ENCODE measurements at regions not wholly inside any gene's neighbourhood (a gene's known extent, or its start where the extent isn't known, plus 50 kb on each side); places are given as distances from the start of the nearest gene placed in this dataset.

DNA sequence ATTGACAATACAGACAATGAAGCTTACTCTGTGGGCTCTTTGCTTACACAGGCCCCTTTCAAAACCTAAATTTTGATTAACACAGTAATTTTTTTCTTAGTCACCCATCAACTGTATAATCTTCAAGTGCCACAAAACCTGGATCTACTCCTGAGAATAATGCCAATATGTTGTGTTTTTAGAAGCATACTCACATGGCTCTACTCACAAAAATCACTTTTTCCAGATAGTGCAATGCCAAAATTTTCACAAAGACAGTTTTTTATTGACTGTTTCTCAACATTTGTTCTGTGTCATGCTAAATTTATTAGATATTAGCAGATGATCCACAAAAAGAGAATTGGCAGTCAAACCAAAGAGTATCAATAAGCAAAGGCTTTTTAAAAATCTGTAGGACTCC lies 493.7 kb upstream of the C1orf87 start:
- no peak for ATAC-seq
- TF ChIP-seq TOX (CRISPR knock-in tag; IDR thresholded peaks at IDR 0.05; ENCODE audit: borderline replicate concordance) (no peak), CSDC2 (CRISPR knock-in tag; IDR thresholded peaks at IDR 0.05) (no peak), GLIS3 (CRISPR knock-in tag; IDR thresholded peaks at IDR 0.05) (no peak), ZFP3 (CRISPR knock-in tag; IDR thresholded peaks at IDR 0.05) (no peak), ZNF565 (CRISPR knock-in tag; conservative IDR thresholded peaks at IDR 0.05; ENCODE audit: low read depth) (no peak), RARB (CRISPR knock-in tag; IDR thresholded peaks at IDR 0.05) (no peak), ZNF8 (CRISPR knock-in tag; IDR thresholded peaks at IDR 0.05) (no peak), ZNF70 (CRISPR knock-in tag; IDR thresholded peaks at IDR 0.05) (no peak), ARNTL (CRISPR knock-in tag; IDR thresholded peaks at IDR 0.05; ENCODE audit: borderline replicate concordance, low read depth) (no peak)
- TF ChIP-seq, protein P1, sequence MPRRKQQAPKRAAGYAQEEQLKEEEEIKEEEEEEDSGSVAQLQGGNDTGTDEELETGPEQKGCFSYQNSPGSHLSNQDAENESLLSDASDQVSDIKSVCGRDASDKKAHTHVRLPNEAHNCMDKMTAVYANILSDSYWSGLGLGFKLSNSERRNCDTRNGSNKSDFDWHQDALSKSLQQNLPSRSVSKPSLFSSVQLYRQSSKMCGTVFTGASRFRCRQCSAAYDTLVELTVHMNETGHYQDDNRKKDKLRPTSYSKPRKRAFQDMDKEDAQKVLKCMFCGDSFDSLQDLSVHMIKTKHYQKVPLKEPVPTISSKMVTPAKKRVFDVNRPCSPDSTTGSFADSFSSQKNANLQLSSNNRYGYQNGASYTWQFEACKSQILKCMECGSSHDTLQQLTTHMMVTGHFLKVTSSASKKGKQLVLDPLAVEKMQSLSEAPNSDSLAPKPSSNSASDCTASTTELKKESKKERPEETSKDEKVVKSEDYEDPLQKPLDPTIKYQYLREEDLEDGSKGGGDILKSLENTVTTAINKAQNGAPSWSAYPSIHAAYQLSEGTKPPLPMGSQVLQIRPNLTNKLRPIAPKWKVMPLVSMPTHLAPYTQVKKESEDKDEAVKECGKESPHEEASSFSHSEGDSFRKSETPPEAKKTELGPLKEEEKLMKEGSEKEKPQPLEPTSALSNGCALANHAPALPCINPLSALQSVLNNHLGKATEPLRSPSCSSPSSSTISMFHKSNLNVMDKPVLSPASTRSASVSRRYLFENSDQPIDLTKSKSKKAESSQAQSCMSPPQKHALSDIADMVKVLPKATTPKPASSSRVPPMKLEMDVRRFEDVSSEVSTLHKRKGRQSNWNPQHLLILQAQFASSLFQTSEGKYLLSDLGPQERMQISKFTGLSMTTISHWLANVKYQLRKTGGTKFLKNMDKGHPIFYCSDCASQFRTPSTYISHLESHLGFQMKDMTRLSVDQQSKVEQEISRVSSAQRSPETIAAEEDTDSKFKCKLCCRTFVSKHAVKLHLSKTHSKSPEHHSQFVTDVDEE (CRISPR knock-in tag; IDR thresholded peaks at IDR 0.05), result no peak
- TF ChIP-seq, protein P2, sequence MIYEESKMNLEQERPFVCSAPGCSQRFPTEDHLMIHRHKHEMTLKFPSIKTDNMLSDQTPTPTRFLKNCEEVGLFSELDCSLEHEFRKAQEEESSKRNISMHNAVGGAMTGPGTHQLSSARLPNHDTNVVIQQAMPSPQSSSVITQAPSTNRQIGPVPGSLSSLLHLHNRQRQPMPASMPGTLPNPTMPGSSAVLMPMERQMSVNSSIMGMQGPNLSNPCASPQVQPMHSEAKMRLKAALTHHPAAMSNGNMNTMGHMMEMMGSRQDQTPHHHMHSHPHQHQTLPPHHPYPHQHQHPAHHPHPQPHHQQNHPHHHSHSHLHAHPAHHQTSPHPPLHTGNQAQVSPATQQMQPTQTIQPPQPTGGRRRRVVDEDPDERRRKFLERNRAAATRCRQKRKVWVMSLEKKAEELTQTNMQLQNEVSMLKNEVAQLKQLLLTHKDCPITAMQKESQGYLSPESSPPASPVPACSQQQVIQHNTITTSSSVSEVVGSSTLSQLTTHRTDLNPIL (CRISPR knock-in tag; IDR thresholded peaks at IDR 0.05; ENCODE audit: low read depth), result no peak
- TF ChIP-seq, protein P3, sequence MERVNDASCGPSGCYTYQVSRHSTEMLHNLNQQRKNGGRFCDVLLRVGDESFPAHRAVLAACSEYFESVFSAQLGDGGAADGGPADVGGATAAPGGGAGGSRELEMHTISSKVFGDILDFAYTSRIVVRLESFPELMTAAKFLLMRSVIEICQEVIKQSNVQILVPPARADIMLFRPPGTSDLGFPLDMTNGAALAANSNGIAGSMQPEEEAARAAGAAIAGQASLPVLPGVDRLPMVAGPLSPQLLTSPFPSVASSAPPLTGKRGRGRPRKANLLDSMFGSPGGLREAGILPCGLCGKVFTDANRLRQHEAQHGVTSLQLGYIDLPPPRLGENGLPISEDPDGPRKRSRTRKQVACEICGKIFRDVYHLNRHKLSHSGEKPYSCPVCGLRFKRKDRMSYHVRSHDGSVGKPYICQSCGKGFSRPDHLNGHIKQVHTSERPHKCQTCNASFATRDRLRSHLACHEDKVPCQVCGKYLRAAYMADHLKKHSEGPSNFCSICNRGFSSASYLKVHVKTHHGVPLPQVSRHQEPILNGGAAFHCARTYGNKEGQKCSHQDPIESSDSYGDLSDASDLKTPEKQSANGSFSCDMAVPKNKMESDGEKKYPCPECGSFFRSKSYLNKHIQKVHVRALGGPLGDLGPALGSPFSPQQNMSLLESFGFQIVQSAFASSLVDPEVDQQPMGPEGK (CRISPR knock-in tag; IDR thresholded peaks at IDR 0.05; ENCODE audit: borderline replicate concordance), result no peak
- TF ChIP-seq, protein P4, sequence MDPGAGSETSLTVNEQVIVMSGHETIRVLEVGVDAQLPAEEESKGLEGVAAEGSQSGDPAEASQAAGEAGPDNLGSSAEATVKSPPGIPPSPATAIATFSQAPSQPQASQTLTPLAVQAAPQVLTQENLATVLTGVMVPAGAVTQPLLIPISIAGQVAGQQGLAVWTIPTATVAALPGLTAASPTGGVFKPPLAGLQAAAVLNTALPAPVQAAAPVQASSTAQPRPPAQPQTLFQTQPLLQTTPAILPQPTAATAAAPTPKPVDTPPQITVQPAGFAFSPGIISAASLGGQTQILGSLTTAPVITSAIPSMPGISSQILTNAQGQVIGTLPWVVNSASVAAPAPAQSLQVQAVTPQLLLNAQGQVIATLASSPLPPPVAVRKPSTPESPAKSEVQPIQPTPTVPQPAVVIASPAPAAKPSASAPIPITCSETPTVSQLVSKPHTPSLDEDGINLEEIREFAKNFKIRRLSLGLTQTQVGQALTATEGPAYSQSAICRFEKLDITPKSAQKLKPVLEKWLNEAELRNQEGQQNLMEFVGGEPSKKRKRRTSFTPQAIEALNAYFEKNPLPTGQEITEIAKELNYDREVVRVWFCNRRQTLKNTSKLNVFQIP (CRISPR knock-in tag; IDR thresholded peaks at IDR 0.05; ENCODE audit: borderline replicate concordance, low read depth), result no peak

DNA sequence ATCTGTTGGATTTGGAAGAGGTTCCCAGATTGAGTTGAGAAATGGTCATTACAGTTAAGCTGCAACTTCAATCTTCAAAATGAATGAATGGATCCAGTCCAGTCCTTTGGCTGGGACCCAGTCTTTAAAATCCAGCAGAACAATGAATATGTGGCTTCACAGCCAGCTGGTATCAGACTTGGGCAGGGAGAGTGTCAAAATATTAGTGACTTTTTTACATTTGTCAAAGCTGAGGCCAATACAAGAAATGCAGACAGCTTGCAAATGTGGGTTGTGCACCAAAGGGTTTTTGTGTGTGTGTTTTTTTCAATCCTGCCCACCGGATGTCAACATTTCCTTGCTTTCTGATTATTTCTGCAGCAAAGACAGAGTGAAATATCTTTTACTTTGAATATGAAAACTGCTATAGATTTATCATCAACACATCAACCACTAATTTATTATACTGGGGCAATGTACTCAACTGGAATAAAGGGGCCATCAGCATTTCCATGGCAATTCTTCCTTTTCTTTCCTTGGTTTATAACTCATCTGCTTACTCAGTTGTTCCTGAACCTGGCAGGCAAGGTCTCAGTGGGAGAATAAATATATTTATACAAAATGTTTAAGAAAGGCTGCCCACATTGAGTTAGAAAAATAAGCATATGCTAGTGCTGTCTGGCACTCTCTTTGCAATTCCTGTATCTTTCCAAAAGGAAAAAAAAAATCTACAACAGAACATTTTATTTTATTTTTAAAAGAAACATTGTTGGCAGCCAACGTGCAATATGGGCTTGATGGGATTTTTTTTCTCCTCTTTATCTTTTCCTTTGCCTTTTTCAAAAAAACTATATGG lies 491.6 kb upstream of the C1orf87 start:
- TF ChIP-seq RARB (CRISPR knock-in tag; IDR thresholded peaks at IDR 0.05) (no peak), OSR1 (CRISPR knock-in tag; IDR thresholded peaks at IDR 0.05) (no peak), ZC3H10 (CRISPR knock-in tag; IDR thresholded peaks at IDR 0.05) (no peak), ZNF8 (CRISPR knock-in tag; IDR thresholded peaks at IDR 0.05) (no peak), ESRRG (CRISPR knock-in tag; IDR thresholded peaks at IDR 0.05) (no peak), ARNTL (CRISPR knock-in tag; IDR thresholded peaks at IDR 0.05; ENCODE audit: borderline replicate concordance, low read depth) (no peak)
- TF ChIP-seq, protein P2 (CRISPR knock-in tag; IDR thresholded peaks at IDR 0.05; ENCODE audit: low read depth), result no peak
- TF ChIP-seq, protein P3 (CRISPR knock-in tag; IDR thresholded peaks at IDR 0.05; ENCODE audit: borderline replicate concordance), result no peak
- TF ChIP-seq, protein P4 (CRISPR knock-in tag; IDR thresholded peaks at IDR 0.05; ENCODE audit: borderline replicate concordance, low read depth), result no peak

More for the DNA sequence above, 491.6 kb upstream of the C1orf87 start:
- ATAC-seq, result no peak
